Astrocyte of the spinal cord (primary cell): ENCODE measurements at regions not wholly inside any gene's neighbourhood (a gene's known extent, or its start where the extent isn't known, plus 50 kb on each side); places are given as distances from the start of the nearest gene placed in this dataset.

ENCODE experiments used
- DNase-seq: peaks from one replicate; pipeline ENCODE4 v3.0.0; 2011; ENCODE audit warnings: low read depth, low spot score
- H3K4me3 ChIP-seq: 2 replicates; pipeline ENCODE4 v1.5.1; 2011; ENCODE audit warnings: low read depth, mild to moderate bottlenecking, low read length, moderate library complexity
- CTCF ChIP-seq: IDR thresholded peaks from 2 replicates; pipeline ENCODE4 v1.5.1; 2012; ENCODE audit warnings: low read depth, mild to moderate bottlenecking, low read length, inconsistent platforms
- in situ Hi-C: cut with HindIII; loops from 2 replicates; pipeline ENCODE4 v1.10.0; 2017; ENCODE audit warnings: low sequenced_read_pairs

GRCh38 chr11:135033540-135033939 is 621.5 kb upstream of the B3GAT1 start:
- in situ Hi-C loops, result no loop called here
- no peak overlapping the region for H3K4me3 ChIP-seq
- DNase-seq, result peak; percentile 1
- peak; percentile 38 for TF ChIP-seq CTCF

GRCh38 chr11:135031205-135031989 is 619.4 kb upstream of the B3GAT1 start:
- no peak for DNase-seq
- in situ Hi-C loops, result no loop called here
- no peak for TF ChIP-seq CTCF

GRCh38 chr11:135027461-135027860 is 615.4 kb upstream of the B3GAT1 start:
- TF ChIP-seq CTCF, result no peak
- peak; percentile 49 for DNase-seq
- H3K4me3 ChIP-seq, result no peak overlapping the region
- in situ Hi-C loops, result no loop called here

More at GRCh38 chr11:135031205-135031989, 619.4 kb upstream of the B3GAT1 start:
- no peak overlapping the region for H3K4me3 ChIP-seq

GRCh38 chr11:135023499-135023898 is 611.5 kb upstream of the B3GAT1 start:
- DNase-seq, result no peak
- H3K4me3 ChIP-seq, result no peak overlapping the region
- TF ChIP-seq CTCF, result no peak
- in situ Hi-C loops, result no loop called here

- TF ChIP-seq CTCF, result no peak
- in situ Hi-C loops, result no loop called here
- DNase-seq, result no peak
- H3K4me3 ChIP-seq, result no peak overlapping the region
Measured at GRCh38 chr11:135022454-135022853, 610.4 kb upstream of the B3GAT1 start.

- in situ Hi-C loops, result no loop called here
- H3K4me3 ChIP-seq, result no peak overlapping the region
- TF ChIP-seq CTCF, result no peak
- DNase-seq, result no peak
Measured at GRCh38 chr11:135019899-135020298, 607.9 kb upstream of the B3GAT1 start.
